HPDE6-E6E7 (cell line): ENCODE measurements at regions not wholly inside any gene's neighbourhood (a gene's known extent, or its start where the extent isn't known, plus 50 kb on each side); places are given as distances from the start of the nearest gene placed in this dataset.

Source experiments
- DNase-seq: peaks from one replicate; pipeline ENCODE4 v3.0.0; 2011; ENCODE audit warnings: missing footprints; ENCODE audit errors: extremely low spot score

DNA sequence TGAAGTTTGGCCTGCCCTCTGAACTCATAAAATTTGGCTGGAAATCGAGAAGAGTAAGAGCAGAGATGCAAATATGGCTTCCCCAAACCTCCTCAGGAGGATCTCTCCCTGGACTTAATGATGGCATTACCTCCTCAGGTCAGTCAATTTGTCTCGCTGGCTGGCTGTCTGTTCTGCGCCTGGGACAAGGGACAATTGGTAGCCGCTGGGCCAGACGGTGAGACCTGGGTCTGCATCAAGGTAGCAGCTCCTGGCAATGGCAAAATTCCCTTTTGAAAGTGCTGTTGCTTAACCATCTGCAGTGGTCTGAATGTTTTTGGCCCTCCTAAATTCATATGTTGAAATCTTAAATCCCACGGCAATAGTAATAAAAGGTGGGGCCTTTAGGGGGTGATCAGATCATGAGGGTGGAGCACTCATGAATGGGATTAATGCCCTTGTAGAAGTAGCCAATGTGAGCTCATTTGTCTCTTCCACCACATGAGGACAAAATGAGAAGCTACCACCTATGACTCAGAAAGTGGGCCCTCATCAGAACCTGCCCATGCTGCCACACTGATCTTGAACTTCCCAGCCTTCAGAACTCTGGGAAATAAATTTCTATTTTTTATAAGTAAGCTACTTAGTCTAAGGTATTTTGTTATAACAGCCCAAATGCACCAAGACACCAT is 439.3 kb upstream of the KLF4 start:
- DNase-seq: no peak

DNA sequence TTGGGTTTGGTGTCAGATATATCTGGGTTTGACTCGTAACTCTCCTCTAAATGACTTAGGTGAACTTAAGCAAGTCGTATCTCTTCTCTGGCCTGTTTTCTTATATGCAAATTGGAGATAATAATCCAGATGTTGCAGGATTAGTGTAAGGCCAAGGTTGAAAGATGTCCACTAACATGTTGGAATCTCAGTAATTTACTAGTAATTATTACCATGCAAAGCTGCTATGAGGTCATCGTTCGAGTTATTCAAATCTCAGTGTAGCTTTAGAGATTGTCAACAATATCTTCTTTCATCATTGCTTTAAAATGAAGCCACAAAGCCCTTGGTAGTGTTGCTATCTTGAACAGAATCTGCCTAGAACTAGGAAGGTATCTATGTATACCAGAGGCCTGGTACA is 437.7 kb upstream of the KLF4 start:
- DNase-seq: no peak

DNA sequence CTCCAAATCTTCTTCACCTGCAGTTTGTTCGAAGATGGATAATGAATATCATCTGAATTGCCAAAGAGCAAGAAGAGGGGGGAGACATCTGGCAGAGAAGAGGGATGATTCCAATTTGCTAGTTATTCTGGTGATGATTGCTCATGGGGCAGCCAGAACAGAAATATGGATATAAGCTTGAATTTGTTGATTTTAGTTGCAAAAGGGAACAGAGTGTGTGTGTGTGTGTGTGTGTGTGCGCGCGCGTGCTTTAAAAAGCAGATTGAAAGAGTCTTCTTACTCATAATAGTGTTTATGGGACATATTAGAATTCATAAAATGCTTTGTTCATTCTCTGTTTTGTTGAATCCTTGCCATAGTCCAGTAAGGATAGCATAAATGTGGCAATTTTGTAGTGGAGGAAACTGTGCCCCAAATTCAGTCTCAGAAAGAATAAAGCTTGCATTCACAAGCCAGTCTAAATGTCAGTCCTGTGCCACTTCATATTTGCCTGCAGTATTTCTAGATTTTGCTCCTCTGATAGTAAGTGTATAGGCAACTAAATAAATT is 436.3 kb upstream of the KLF4 start:
- DNase-seq: no peak

DNA sequence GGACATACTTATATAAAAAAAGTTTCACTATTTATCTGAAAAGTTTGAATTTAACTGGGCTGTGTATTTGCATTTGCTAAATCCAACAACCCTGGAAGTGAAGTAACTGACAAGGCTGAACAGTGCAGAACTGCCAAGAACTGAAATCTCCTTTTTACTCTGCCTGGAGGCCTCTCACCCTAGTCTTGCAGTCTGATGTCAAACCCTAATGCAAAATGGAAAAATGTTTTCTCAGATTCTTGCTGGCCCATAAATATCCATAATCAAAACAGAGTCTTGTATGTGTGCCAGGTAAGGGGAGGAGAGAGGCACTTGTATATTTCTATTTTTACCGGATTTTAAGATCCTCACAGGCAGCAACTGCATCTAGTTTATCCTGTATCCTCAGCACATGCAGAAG is 432.7 kb upstream of the KLF4 start:
- DNase-seq: no peak

DNA sequence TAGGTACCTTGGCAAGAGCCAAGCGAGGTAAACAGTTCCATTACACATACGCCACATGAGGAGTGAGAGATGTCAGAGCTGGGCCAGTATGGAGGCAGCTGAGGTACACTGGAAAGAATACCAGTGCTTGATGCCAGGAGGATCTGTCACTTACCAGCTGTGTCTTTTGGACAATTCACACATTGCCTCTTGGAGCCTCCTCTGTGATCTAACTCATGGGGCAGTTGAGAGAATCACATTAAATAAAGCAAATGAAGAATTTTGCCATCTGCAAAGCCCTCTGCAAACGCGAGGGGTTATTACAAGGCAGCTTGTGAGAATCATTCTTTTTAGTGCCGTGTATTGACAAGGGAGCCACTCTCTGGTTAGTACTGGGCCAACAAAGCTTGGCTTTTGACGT is 429.7 kb upstream of the KLF4 start:
- DNase-seq: no peak

DNA sequence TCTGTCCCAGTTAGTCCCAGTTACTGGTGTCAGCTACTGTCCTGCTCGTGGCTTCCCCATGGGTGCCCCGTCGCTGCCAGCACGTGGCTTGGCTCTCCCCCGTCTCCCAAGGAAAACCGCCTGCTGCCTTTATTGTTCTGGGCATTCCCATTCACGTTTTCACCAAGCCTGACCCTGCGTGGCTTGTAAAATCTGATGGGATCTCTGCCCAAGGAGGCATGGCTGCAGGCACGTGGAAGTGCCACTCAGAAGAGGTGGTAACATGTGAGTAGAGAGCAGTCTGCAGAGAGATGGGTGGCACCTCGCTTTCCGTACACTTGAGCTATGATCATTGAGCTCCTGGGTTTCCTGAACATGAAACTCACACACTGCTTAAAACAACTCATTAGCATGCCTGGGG is 429.2 kb upstream of the KLF4 start:
- no peak for DNase-seq

DNA sequence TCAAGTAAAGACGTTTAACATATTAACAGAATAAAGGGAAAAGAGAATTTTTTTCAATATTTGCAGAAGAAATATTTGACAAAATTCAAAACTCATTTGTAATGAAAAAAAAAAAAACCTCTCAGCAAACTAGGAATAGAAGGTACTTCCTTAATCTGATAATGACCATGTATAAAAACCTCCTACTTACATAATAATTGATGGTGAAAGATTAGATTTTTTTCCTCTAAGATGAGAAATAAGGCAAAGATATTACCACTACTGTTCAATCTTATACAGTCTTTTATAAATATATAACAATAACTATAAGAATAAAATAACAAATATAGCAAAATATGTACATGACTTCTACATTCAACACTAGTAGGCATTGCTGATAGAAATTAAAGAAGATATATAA is 424.6 kb upstream of the KLF4 start:
- no peak for DNase-seq

DNA sequence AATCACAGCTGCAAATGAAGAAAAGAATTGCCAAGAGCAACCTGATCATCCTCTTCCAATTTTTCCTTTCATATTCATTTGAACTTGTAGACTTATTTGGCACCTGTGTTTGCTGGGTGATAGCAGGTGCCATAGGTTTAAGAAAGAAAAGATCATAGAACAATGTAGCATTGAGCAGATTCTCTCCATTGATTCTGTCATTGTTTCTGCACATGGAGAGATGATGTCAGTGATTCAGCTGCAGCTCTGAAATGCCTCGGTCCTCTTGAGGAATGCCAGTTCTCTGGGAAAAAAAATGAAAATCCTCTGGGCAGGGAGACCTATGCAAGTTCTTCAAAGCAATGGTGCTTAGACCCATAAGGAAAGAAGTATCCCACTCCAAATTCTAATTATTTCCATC is 418.1 kb upstream of the KLF4 start:
- DNase-seq: no peak

DNA sequence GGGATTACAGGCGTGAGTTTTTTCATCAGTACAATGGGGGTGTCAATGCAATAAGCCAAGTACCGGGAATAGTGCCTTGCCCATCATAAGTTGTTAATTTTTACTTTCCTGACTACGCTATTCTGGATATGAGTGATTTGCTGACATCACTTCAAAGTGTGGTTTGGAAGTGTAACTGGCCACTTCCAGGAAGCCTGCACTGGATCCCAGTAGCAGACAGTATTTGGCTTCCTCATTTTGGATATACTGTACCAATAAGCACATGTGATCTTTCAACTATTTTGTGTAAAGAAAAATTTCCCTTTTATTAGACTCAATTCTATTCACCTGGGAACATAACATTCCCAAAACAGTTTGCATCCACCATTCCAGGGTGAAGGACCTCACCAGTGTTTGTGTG is 417.7 kb upstream of the KLF4 start:
- DNase-seq: no peak

DNA sequence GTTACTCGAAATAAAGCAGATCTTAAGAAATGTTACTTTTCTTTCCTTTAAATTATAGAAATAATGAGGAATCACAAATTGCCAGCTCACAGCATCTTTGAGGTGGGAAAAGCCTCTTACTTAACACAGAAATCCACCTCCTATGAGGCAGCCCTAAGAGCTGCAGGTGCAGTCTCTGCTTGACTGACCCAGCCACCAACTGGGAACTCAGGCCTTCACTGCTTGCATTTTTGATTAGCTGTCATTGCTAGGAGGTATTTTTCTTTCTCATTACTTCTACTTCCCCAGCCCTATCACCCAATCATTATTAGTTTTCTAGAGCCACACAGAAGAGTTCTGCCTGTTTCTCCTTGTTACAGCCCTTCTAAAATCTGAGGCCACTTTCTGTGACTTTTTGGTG is 416.5 kb upstream of the KLF4 start:
- no peak for DNase-seq

DNA sequence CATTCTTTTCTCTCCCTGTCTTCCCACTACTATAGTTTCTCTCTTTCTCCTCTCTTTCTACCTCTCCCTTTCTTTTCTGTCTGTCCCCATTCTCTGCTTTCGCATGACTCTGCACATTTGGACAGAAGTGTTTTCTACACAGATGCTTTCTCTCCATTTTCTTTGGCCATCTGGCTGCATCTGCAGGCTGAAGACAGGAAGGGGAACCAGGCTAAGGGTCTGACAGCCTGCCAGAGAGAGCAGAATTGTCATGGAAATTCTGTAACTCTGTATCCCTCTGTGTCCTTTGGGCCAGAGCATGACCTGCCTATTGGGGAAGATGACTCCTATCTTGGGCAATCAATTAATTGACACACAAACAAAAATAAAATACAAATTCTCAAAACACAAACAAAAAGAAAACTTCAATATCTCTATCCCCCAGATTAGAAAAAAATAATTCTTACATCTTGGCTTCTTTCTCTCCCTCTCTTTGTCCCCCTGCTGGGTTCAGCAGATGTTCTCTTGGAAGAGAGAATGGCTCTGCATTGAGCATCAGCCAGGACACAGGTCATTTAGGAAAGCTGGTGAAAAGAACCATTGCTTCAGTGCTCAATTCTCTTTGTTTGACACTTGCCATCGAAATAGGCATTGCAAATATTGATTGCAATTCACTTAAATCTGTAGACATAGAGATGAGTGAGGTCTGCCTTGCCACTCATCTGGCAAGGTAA is 415.9 kb upstream of the KLF4 start:
- no peak for DNase-seq

DNA sequence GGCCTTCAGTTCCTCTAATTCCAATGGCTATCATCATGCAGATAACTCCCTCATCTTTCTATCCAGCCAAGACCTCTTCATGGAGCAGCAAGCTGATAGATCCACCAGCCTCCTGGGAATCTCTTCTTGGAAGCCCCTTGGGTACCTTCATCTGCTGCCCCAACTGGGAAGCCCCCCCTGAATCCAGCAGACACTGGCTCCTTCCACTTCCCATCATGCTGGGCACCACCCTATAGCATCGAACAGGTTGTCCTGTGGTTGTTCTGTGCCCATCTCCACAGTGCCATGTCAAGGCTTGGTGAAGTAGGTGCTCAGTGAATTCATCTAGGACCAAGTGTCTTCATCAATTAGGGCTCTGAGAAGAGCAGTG is 410.4 kb upstream of the KLF4 start:
- DNase-seq: no peak

DNA sequence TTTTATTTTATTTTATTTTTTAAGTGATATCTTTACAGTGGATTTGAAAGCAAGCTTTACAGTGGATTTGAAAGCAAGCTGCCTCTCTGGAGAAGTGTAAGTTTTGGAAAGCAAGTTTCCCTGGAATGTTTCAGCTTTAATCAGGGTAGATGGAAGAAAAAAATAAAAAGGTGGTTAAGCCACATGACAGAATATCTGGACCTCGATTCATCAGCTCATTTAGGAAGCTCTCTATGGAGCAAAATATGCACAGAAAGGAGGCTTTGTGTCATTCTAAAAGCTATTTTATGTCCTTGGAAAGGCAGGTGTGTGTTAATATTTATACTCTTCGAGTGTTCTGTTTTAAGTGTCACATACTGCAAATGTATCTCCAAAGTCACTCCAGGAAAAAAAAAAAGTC is 409.2 kb upstream of the KLF4 start:
- DNase-seq: no peak

DNA sequence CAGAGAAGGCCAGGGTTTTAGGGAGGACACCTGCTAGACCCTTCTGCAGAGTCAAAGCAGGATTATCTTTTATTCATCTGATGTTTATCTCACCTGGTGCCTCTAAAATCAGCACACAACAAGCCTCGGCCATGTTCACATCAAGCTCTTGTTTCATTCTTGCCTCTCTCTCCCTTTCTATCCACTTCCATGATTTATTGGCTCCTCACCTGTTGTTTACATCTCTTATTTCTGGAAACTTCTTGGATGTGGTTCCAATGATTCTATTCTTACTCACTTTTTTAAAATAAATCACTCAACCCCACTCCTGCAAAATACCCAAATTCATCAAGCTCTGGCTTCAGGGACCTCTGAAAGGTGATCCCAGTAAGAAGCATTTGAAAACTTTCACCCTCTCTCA is 407.0 kb upstream of the KLF4 start:
- DNase-seq: no peak

DNA sequence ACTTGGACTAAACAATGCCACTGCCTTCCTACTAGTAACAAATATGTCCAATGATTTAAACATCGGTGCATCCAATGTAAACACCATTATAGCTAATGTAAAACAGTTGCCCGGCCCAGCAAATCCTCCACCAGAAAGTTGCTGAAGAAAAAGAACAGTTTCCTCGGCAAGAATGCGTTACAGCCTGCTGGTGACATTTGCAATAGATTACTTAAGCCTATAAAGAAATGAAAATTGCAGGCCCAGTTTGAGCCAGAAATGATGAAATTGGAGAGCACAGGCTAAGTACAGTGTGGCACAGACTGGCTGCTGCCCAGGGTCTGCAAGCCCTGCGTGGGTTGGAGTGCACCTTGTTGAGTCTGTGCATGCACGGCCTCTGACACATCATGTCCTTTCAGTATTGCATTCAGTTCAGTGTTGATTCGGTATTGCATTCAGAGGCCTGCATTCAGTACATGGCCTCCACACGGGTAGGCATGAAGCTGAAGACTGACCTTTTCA is 406.0 kb upstream of the KLF4 start:
- DNase-seq: no peak

DNA sequence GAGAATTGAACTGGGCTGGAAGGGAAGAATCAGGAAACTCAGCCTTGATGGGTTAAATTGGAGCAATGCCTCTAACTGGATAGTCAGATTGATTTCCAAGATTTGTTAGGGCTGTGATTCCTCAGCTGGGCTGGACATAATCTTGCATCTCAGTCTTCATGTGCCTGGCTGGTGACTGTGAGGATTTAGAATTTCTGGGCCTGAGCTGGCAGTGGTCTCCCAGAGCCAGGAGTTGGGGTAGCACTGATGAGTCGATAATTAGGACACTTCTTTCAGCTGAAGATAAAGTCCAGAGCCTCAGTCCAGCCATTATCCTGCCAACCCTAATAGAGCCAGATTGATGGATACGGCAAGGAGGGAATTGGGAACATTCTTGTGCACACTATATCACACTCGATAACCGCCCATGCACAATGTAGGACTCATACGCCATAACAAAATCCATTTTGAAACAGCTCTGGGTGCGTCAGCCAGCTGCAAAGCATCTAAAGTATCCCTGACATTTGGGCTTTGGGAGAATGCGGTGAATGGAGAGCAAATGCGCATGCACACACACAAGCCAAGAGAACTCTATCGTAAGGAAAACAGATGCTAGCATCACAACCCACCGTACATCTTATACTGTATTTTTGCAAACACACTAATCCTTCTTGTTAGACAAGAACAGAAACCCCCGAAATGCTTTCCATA is 405.1 kb upstream of the KLF4 start:
- DNase-seq: no peak

DNA sequence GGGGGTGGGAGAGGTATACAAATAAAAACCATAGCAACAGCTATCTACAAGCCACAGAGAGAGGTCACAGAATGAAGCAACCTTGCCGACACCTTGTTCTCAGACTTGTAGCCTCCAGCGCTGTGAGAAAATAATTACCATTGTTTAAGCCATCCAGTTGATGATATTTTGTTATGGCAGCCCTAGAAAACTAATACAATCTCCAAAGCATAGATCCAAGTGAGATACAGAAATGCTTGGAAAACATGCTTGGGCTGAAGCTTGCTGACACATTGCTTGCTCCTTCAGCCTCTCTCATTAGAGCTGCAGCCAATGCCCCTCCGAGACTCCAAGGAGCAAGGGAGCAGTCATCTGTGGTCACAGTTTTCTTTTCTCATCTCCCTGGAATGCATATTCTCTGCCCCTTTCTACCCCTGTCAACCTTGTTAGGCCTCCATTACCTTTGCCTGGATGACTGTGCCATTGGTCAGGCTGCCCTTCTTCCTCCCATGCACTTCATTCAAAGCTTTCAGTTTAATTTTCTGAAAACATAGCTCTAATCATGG is 401.4 kb upstream of the KLF4 start:
- no peak for DNase-seq

DNA sequence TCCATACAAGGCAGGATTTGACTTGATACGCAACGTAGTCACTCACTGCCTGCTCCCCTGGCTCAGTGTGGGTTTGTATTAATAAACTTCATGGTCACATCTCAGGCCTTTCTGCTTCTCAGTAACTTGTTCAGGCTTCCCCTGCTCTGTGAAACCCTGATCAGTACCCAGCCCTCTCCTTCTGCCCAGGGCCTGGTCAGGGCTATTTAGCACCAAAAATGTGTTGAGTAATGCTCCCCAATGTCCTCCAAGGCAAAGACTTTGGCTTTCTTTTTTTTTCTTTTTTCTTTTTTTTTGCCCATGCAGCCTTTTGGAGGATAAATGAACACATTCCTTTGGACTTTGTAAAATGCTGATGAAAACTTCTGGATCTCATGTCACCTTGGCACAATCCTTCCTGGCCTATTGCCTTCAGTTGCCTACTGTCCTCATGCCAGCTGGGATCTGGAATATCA is 399.2 kb upstream of the KLF4 start:
- DNase-seq: no peak

DNA sequence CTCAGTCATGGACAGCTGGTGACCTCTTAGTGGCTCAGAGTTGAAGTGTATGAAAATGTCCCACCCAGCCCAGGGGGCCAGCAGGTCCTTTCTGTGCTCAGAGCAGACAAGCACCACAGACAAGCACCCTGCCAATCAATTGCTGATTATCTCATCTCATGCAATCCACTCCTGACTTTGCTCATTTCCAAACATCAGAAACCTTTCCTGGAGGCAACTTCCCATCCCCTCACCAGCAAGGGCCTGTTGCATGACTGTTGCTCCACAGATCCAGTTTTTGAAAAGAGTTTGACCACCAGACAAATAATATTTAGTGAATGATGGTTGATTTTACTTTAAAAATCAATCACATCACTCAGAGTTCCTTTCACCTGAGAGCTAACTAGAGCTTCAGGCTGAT is 397.3 kb upstream of the KLF4 start:
- DNase-seq: no peak

DNA sequence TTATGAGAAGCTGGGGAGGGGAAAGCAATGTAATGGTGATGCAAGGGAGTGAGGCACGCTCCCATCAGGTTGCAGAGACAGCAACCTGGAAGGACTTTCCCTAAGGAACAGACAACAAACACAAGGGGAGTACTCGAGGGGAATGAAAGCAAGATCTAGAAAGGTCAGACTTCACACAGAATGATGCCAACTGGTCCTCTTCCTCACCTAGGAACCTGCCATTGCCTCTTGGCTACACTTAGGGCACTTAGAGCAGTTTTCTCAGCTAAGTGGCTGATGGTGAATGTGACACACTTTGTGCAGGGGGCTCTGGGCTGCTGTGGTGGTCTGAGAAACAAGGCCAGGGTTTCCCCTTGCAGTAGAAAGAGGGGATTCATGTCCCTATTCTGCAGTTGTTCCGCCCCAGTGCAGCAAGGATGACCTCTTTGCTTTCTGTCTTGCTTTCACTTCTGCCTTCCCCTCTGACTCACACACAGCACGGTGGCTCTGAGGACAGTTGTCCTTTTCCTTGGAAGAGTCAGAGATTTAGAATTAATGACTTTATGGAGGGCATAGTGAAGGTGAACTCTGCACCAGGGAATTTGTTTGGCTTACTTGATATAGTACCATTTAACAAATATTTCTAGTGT is 394.0 kb upstream of the KLF4 start:
- DNase-seq: no peak

DNA sequence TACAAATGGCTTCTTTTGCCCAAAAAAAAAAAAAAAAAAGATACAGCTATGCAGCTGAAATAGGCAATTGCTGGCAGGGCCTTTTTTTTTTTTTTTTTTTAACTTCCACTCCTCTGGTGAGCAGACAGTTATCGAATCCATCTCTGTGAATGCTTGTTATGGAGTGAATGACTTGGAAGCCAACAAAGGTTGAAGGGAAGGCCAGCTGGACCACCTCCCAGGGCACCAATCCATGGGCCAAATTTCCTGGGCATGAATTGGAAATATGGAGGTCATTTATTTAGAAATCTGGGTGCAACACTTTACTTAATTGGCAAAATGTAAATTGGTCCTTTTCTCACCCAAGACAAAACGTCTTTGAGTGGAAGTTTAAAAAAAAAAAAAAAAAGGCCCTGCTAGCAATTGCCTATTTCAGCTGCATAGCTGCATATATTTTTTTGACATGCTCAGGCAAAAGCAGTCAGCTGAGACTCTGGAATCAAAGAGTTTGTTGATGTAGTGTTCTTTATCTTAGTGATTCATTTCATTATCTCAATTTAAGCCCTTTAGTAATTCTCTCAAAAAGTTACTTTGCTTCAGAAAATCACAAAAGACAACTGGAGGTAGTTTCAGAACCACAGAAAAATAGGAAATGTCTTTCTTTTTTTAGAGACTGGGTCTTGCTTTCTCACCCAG is 392.2 kb upstream of the KLF4 start:
- no peak for DNase-seq
